GM13977 (cell line): ENCODE measurements at regions not wholly inside any gene's neighbourhood (a gene's known extent, or its start where the extent isn't known, plus 50 kb on each side); places are given as distances from the start of the nearest gene placed in this dataset.

Source experiments
- DNase-seq: peaks from one replicate; pipeline ENCODE4 v3.0.0; 2012; ENCODE audit warnings: low spot score
- in situ Hi-C: fragments of 300-500 bp; cut with MboI; formaldehyde crosslinking; loops from one replicate; pipeline ENCODE4 v1.12.0; 2022; ENCODE audit warnings: low sequenced_read_pairs, low pct_unique_long_range_greater_than_20kb, mixed read lengths, inconsistent platforms; ENCODE audit not compliant: unreplicated experiment
- TF ChIP-seq, protein P1 (sequence below): IDR thresholded peaks from 2 replicates; pipeline ENCODE4 v1.5.1; 2012; ENCODE audit warnings: mild to moderate bottlenecking, control low read depth; ENCODE audit not compliant: insufficient read depth; ENCODE audit errors: extremely low read depth, missing control alignments

DNA sequence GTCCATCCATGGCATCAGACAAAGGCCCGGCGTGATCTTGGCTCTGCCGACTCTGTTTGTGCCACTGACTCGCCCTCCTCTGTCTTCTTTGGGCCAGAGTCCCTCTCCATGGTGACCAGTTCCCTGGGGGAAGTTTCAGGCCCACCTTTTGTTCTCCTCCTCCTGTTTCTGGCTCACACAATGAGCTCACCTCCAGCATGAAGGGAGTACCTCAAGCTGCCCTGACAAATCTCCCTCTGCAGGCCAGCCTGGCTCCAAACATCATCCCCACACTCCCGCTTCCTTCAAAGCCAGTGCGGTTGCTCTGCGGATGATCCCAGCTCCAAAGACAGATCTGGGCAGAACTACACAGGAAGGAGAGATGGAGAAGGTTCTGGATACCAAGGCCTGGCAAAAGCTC is 576.6 kb downstream of the NPHP4 start:
- DNase-seq, result no peak
- in situ Hi-C loops, result no loop called here
- TF ChIP-seq, protein P1, sequence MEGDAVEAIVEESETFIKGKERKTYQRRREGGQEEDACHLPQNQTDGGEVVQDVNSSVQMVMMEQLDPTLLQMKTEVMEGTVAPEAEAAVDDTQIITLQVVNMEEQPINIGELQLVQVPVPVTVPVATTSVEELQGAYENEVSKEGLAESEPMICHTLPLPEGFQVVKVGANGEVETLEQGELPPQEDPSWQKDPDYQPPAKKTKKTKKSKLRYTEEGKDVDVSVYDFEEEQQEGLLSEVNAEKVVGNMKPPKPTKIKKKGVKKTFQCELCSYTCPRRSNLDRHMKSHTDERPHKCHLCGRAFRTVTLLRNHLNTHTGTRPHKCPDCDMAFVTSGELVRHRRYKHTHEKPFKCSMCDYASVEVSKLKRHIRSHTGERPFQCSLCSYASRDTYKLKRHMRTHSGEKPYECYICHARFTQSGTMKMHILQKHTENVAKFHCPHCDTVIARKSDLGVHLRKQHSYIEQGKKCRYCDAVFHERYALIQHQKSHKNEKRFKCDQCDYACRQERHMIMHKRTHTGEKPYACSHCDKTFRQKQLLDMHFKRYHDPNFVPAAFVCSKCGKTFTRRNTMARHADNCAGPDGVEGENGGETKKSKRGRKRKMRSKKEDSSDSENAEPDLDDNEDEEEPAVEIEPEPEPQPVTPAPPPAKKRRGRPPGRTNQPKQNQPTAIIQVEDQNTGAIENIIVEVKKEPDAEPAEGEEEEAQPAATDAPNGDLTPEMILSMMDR, result no peak

GRCh38 chr1:5410652-5411051 is 581.6 kb downstream of the NPHP4 start:
- DNase-seq, result no peak
- in situ Hi-C loops, result no loop called here
- TF ChIP-seq, protein P1, result no peak

- in situ Hi-C loops, result no loop called here
- no peak for DNase-seq
- TF ChIP-seq, protein P1, result no peak
These were observed 583.8 kb downstream of the NPHP4 start for GRCh38 chr1:5408401-5408800.

DNA sequence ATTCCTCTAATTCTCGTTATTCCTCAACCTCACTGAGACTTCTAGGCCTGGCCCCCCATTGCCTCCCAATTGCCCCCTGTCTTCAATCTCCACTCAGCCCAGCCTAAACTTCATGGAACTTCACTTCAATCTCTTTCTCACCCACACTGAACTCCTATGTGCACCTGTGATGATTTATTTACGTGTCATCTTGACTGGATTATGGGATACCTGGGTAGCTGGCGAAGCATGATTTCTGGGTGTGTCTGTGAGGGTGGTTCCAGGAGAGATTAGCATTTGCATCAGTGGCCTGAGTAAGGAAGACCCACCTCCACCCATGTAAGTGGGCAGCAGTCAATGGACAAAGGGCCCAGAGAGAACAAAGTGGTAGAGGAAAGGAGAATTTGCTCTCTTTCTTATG is 587.0 kb downstream of the NPHP4 start:
- no peak for DNase-seq
- in situ Hi-C loops, result no loop called here
- TF ChIP-seq, protein P1, result no peak

- DNase-seq, result no peak
These were observed 587.6 kb downstream of the NPHP4 start for GRCh38 chr1:5404412-5405203.

GRCh38 chr1:5403935-5404334 is 588.3 kb downstream of the NPHP4 start:
- in situ Hi-C loops, result no loop called here
- TF ChIP-seq, protein P1, result no peak

More at GRCh38 chr1:5404412-5405203, 587.6 kb downstream of the NPHP4 start:
- in situ Hi-C loops, result no loop called here
- TF ChIP-seq, protein P1, result no peak

More at GRCh38 chr1:5403935-5404334, 588.3 kb downstream of the NPHP4 start:
- DNase-seq, result no peak
